Duodenal mucosa (tissue), 2 donors: ENCODE measurements at regions not wholly inside any gene's neighbourhood (a gene's known extent, or its start where the extent isn't known, plus 50 kb on each side); places are given as distances from the start of the nearest gene placed in this dataset.

ENCODE experiments used
- H3K27ac ChIP-seq: one replicate; pipeline ENCODE4 v1.7.0; 2013; ENCODE audit warnings: low read depth, low read length
- H3K27me3 ChIP-seq, 2 donors: one replicate each; pipeline ENCODE4 v1.7.0; 2013; ENCODE audit warnings: low read length in 2 of 2, control low read depth in 1 of 2; ENCODE audit not compliant: insufficient read depth in 2 of 2, control insufficient read depth in 1 of 2
- H3K36me3 ChIP-seq, 2 donors: one replicate each; pipeline ENCODE4 v1.7.0; 2013; ENCODE audit warnings: low read length in 2 of 2, control low read depth in 1 of 2; ENCODE audit not compliant: insufficient read depth in 2 of 2, control insufficient read depth in 1 of 2
- H3K4me1 ChIP-seq, 2 donors: one replicate each; pipeline ENCODE4 v1.7.0; 2013; ENCODE audit warnings: low read length in 2 of 2, control low read depth in 1 of 2; ENCODE audit not compliant: insufficient read depth in 2 of 2, control insufficient read depth in 1 of 2
- H3K4me3 ChIP-seq, 2 donors: one replicate each; pipeline ENCODE4 v1.7.0; 2013; ENCODE audit warnings: low read length in 2 of 2, low read depth in 1 of 2
- H3K9ac ChIP-seq, 2 donors: one replicate each; pipeline ENCODE4 v1.7.0; 2013; ENCODE audit warnings: low read length in 2 of 2, low read depth in 1 of 2
- H3K9me3 ChIP-seq, 2 donors: one replicate each; pipeline ENCODE4 v1.7.0; 2013; ENCODE audit warnings: low read length in 2 of 2, control low read depth in 1 of 2; ENCODE audit not compliant: control insufficient read depth in 1 of 2

DNA sequence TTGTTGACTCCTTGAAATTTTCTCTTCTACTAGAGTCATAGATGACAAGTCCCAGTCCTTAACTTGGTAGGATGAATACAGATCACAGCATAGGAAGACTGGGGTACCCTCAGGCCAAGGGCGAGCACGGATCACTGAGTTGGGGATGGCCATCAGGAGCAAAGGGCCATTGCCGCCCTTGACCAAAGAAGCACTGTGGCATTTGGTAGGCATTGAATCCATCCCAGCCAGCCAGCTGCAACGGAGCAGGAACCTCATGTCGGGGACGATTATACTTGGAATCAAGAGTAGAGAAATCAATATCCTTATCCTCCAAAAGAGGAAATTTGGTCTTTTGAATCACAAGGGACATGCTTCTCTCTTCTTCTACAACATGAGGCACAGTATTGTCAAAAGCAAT lies 50.1 kb upstream of the ZNF573 start:
- Histone ChIP-seq H3K36me3 (peaks cover 0 to 2% of the 10 kb centered on the region in 2 donors), H3K9me3 (peaks cover 40 to 54% of the 10 kb centered on the region in 2 donors), H3K27me3 (no peaks in the 10 kb centered on the region), H3K27ac (no peak overlapping the region), H3K4me3 (no peak overlapping the region), H3K9ac (no peak overlapping the region), H3K4me1 (no peaks in the 10 kb centered on the region)
